NCI-H510A (cell line): ENCODE measurements at regions not wholly inside any gene's neighbourhood (a gene's known extent, or its start where the extent isn't known, plus 50 kb on each side); places are given as distances from the start of the nearest gene placed in this dataset.
"Not testable (repeated sequence)": the region's sequence is repeated elsewhere in the genome, so short reads cannot be mapped to it uniquely, and the experiment has no call there.

Experiments used
- DNase-seq: peaks from one replicate; lab custom pipeline; 2025; lab: John Stamatoyannopoulos, UW

GRCh38 chr14:101080922-101081593, 177.5 kb upstream of the RTL1 start:
- DNase-seq = no peak

- DNase-seq = no peak
Observed at GRCh38 chr14:101082036-101082435, 178.5 kb upstream of the RTL1 start.

- no peak for DNase-seq
Observed at GRCh38 chr14:101082436-101083384, 179.2 kb upstream of the RTL1 start.

- no peak for DNase-seq
Observed at GRCh38 chr14:101083564-101084435, 180.3 kb upstream of the RTL1 start.

GRCh38 chr14:101084436-101084826, 180.9 kb upstream of the RTL1 start:
- no peak for DNase-seq

GRCh38 chr14:101086926-101087325, 183.4 kb upstream of the RTL1 start:
- DNase-seq = no peak

GRCh38 chr14:101087614-101088394, 184.3 kb upstream of the RTL1 start:
- no peak for DNase-seq

GRCh38 chr14:101088395-101088667, 184.8 kb upstream of the RTL1 start:
- DNase-seq = no peak

- no peak for DNase-seq
Observed at GRCh38 chr14:101088714-101089113, 185.2 kb upstream of the RTL1 start.

GRCh38 chr14:101090478-101090877, 187.0 kb upstream of the RTL1 start:
- not testable (repeated sequence) for DNase-seq

GRCh38 chr14:101090976-101091375, 187.5 kb upstream of the RTL1 start:
- DNase-seq = no peak

GRCh38 chr14:101094916-101095315, 191.4 kb upstream of the RTL1 start:
- DNase-seq = not testable (repeated sequence)

GRCh38 chr14:101096551-101096950, 193.0 kb upstream of the RTL1 start:
- DNase-seq = no peak

GRCh38 chr14:101097109-101097793, 193.7 kb upstream of the RTL1 start:
- DNase-seq = no peak

- no peak for DNase-seq
Observed at GRCh38 chr14:101098177-101098576, 194.7 kb upstream of the RTL1 start.

GRCh38 chr14:101098641-101099040, 195.1 kb upstream of the RTL1 start:
- no peak for DNase-seq

GRCh38 chr14:101101456-101102056, 198.0 kb upstream of the RTL1 start:
- DNase-seq = no peak

- DNase-seq = no peak
Observed at GRCh38 chr14:101102875-101103274, 199.4 kb upstream of the RTL1 start.

- DNase-seq = no peak
Observed at GRCh38 chr14:101103321-101103901, 199.9 kb upstream of the RTL1 start.

- no peak for DNase-seq
Observed at GRCh38 chr14:101104485-101104884, 201.0 kb upstream of the RTL1 start.
